ENCODE measurements at regions not wholly inside any gene's neighbourhood (a gene's known extent, or its start where the extent isn't known, plus 50 kb on each side); places are given as distances from the start of the nearest gene placed in this dataset.

- TF ChIP-seq, protein P1, sequence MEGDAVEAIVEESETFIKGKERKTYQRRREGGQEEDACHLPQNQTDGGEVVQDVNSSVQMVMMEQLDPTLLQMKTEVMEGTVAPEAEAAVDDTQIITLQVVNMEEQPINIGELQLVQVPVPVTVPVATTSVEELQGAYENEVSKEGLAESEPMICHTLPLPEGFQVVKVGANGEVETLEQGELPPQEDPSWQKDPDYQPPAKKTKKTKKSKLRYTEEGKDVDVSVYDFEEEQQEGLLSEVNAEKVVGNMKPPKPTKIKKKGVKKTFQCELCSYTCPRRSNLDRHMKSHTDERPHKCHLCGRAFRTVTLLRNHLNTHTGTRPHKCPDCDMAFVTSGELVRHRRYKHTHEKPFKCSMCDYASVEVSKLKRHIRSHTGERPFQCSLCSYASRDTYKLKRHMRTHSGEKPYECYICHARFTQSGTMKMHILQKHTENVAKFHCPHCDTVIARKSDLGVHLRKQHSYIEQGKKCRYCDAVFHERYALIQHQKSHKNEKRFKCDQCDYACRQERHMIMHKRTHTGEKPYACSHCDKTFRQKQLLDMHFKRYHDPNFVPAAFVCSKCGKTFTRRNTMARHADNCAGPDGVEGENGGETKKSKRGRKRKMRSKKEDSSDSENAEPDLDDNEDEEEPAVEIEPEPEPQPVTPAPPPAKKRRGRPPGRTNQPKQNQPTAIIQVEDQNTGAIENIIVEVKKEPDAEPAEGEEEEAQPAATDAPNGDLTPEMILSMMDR (IDR thresholded peaks at IDR 0.05) = no peak
- no peak for TF ChIP-seq POLR2A (IDR thresholded peaks at IDR 0.05)
These were observed 299.8 kb downstream of the TMEM38B start for GRCh38 chr9:105993921-105994715.
